ENCODE measurements at regions not wholly inside any gene's neighbourhood (a gene's known extent, or its start where the extent isn't known, plus 50 kb on each side); places are given as distances from the start of the nearest gene placed in this dataset.

- Histone ChIP-seq H3K4me1 (ENCODE audit: control insufficient read depth in 3 of 3, insufficient read depth in 2 of 3, low read depth in 1 of 3, low read length in 2 of 3) (no peaks in the 10 kb centered on the region), H3K27ac (ENCODE audit: low read depth in 1 of 3, low read length in 2 of 3) (no peak overlapping the region), H3K36me3 (ENCODE audit: control insufficient read depth in 3 of 3, insufficient read depth in 2 of 3, low read depth in 1 of 3, low read length in 3 of 3) (no peaks in the 10 kb centered on the region), H3K27me3 (ENCODE audit: control insufficient read depth in 3 of 3, insufficient read depth in 3 of 3, low read length in 3 of 3) (no peaks in the 10 kb centered on the region), H3K4me3 (ENCODE audit: low read depth in 1 of 3, low read length in 3 of 3) (no peak overlapping the region), H3K9me3 (ENCODE audit: control insufficient read depth in 2 of 2, insufficient read depth in 1 of 2, low read depth in 1 of 2, low read length in 1 of 2) (no peaks in the 10 kb centered on the region)
- DNase-seq (no peak), FAIRE-seq (no peak)
- WGBS, 3 donors, result 44 to 70% (median 66%) methylated on average over 6 of the region's 6 CpGs
Observed at GRCh38 chr20:41969656-41970055, 351.5 kb upstream of the CHD6 start.

DNA sequence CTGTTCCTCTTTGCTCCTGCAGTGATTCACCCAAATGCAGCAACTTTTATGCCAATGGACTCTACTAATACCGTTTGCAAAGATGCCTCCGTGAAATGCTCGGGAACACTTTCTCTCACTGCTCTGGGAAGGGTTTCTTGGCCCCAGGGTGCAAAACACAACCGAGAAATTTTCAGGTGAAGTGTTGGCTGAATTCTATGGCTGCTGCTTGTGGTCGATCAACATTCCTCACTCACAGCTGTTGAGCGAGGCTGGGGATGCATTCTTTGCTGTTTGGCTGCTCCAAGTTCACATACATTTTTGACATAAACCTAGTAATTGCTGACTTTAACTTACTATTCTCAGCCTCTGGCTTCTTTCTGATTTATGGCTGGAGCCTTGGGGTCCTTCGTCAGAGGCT is 342.0 kb upstream of the CHD6 start:
- Histone ChIP-seq H3K4me3 (ENCODE audit: low read depth in 1 of 3, low read length in 3 of 3) (no peak overlapping the region), H3K27me3 (ENCODE audit: control insufficient read depth in 3 of 3, insufficient read depth in 3 of 3, low read length in 3 of 3) (no peaks in the 10 kb centered on the region), H3K36me3 (ENCODE audit: control insufficient read depth in 3 of 3, insufficient read depth in 2 of 3, low read depth in 1 of 3, low read length in 3 of 3) (no peaks in the 10 kb centered on the region), H3K4me1 (ENCODE audit: control insufficient read depth in 3 of 3, insufficient read depth in 2 of 3, low read depth in 1 of 3, low read length in 2 of 3) (no peaks in the 10 kb centered on the region), H3K9me3 (ENCODE audit: control insufficient read depth in 2 of 2, insufficient read depth in 1 of 2, low read depth in 1 of 2, low read length in 1 of 2) (no peaks in the 10 kb centered on the region), H3K27ac (ENCODE audit: low read depth in 1 of 3, low read length in 2 of 3) (no peak overlapping the region)
- FAIRE-seq, result no peak
- 66 to 75% (median 70%) methylated on average over 7 of the region's 7 CpGs for WGBS, 3 donors
- DNase-seq, result no peak

DNA sequence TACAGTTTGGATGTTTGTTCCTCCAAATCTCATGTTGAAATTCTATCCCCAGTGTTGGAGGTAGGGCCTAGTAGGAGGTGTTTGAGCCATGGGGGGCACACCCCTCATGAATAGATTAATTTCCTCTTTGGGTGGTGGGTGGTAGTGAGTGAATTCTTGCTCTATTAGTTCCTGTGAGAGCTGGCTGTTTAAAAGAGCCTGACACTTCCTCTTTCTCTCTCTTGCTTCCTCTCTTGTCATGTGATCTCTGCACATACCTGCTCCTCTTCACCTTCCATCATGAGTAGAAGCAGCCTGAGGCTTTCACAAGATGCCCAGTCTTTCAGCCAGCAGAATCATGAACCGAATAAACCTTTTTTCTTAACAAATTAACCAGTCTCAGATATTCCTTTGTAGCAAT is 340.2 kb upstream of the CHD6 start:
- Histone ChIP-seq H3K36me3 (ENCODE audit: control insufficient read depth in 3 of 3, insufficient read depth in 2 of 3, low read depth in 1 of 3, low read length in 3 of 3) (no peaks in the 10 kb centered on the region), H3K27me3 (ENCODE audit: control insufficient read depth in 3 of 3, insufficient read depth in 3 of 3, low read length in 3 of 3) (no peaks in the 10 kb centered on the region), H3K27ac (ENCODE audit: low read depth in 1 of 3, low read length in 2 of 3) (no peak overlapping the region), H3K4me1 (ENCODE audit: control insufficient read depth in 3 of 3, insufficient read depth in 2 of 3, low read depth in 1 of 3, low read length in 2 of 3) (no peaks in the 10 kb centered on the region), H3K4me3 (ENCODE audit: low read depth in 1 of 3, low read length in 3 of 3) (no peak overlapping the region), H3K9me3 (ENCODE audit: control insufficient read depth in 2 of 2, insufficient read depth in 1 of 2, low read depth in 1 of 2, low read length in 1 of 2) (no peaks in the 10 kb centered on the region)
- WGBS, 3 donors, result 74 to 84% (median 79%) methylated on average over 1 of the region's 1 CpG
- DNase-seq, result no peak
- FAIRE-seq, result no peak

- DNase-seq (peak; percentile 14 to 27), FAIRE-seq (no peak)
- Histone ChIP-seq H3K9me3 (ENCODE audit: control insufficient read depth in 2 of 2, insufficient read depth in 1 of 2, low read depth in 1 of 2, low read length in 1 of 2) (no peaks in the 10 kb centered on the region), H3K4me3 (ENCODE audit: low read depth in 1 of 3, low read length in 3 of 3) (no peak overlapping the region), H3K27ac (ENCODE audit: low read depth in 1 of 3, low read length in 2 of 3) (no peak overlapping the region), H3K36me3 (ENCODE audit: control insufficient read depth in 3 of 3, insufficient read depth in 2 of 3, low read depth in 1 of 3, low read length in 3 of 3) (no peaks in the 10 kb centered on the region), H3K4me1 (ENCODE audit: control insufficient read depth in 3 of 3, insufficient read depth in 2 of 3, low read depth in 1 of 3, low read length in 2 of 3) (no peaks in the 10 kb centered on the region), H3K27me3 (ENCODE audit: control insufficient read depth in 3 of 3, insufficient read depth in 3 of 3, low read length in 3 of 3) (no peaks in the 10 kb centered on the region)
- WGBS, 3 donors, result 39 to 46% (median 44%) methylated on average over 6 of the region's 6 CpGs
Observed at GRCh38 chr20:41956338-41957074, 338.3 kb upstream of the CHD6 start.

GRCh38 chr20:41952166-41952565 is 334.0 kb upstream of the CHD6 start:
- Histone ChIP-seq H3K9me3 (ENCODE audit: control insufficient read depth in 2 of 2, insufficient read depth in 1 of 2, low read depth in 1 of 2, low read length in 1 of 2) (no peaks in the 10 kb centered on the region), H3K4me3 (ENCODE audit: low read depth in 1 of 3, low read length in 3 of 3) (no peak overlapping the region), H3K27me3 (ENCODE audit: control insufficient read depth in 3 of 3, insufficient read depth in 3 of 3, low read length in 3 of 3) (no peaks in the 10 kb centered on the region), H3K4me1 (ENCODE audit: control insufficient read depth in 3 of 3, insufficient read depth in 2 of 3, low read depth in 1 of 3, low read length in 2 of 3) (no peaks in the 10 kb centered on the region), H3K27ac (ENCODE audit: low read depth in 1 of 3, low read length in 2 of 3) (no peak overlapping the region), H3K36me3 (ENCODE audit: control insufficient read depth in 3 of 3, insufficient read depth in 2 of 3, low read depth in 1 of 3, low read length in 3 of 3) (no peaks in the 10 kb centered on the region)
- DNase-seq (no peak), FAIRE-seq (no peak)
- WGBS, 3 donors, result 73 to 89% (median 84%) methylated on average over 5 of the region's 5 CpGs

GRCh38 chr20:41951615-41952014 is 333.4 kb upstream of the CHD6 start:
- FAIRE-seq (no peak), DNase-seq (no peak)
- 36 to 59% (median 37%) methylated on average over 2 of the region's 2 CpGs for WGBS, 3 donors
- no peaks in the 10 kb centered on the region for H3K27me3 ChIP-seq (ENCODE audit: control insufficient read depth in 3 of 3, insufficient read depth in 3 of 3, low read length in 3 of 3)
- no peak overlapping the region for H3K27ac ChIP-seq (ENCODE audit: low read depth in 1 of 3, low read length in 2 of 3)
- H3K9me3 ChIP-seq (ENCODE audit: control insufficient read depth in 2 of 2, insufficient read depth in 1 of 2, low read depth in 1 of 2, low read length in 1 of 2), result no peaks in the 10 kb centered on the region
- H3K4me1 ChIP-seq (ENCODE audit: control insufficient read depth in 3 of 3, insufficient read depth in 2 of 3, low read depth in 1 of 3, low read length in 2 of 3), result no peaks in the 10 kb centered on the region
- H3K4me3 ChIP-seq (ENCODE audit: low read depth in 1 of 3, low read length in 3 of 3), result no peak overlapping the region
- no peaks in the 10 kb centered on the region for H3K36me3 ChIP-seq (ENCODE audit: control insufficient read depth in 3 of 3, insufficient read depth in 2 of 3, low read depth in 1 of 3, low read length in 3 of 3)

DNA sequence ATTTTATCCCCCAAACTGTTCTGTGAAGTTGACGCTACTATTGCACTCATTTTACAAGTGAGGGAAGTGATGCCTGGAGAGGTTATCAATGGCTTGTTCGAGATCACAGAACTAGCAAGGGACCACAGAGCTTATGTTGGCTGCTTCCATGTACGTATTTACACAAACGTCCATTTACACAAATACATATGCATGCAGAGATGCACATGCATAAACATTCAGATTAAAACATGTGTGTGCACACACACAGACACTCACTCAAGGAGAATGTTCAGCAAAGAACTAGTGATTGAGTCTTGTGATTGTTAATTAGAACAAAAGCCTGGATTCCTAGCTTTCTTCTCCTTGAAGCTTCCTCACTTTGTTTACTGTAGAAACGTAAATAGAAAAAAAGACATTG is 321.5 kb upstream of the CHD6 start:
- no peaks in the 10 kb centered on the region for H3K4me1 ChIP-seq (ENCODE audit: control insufficient read depth in 3 of 3, insufficient read depth in 2 of 3, low read depth in 1 of 3, low read length in 2 of 3)
- WGBS, 3 donors, result 58 to 65% (median 62%) methylated on average over 5 of the region's 5 CpGs
- FAIRE-seq (no peak), DNase-seq (no peak)
- no peak overlapping the region for H3K27ac ChIP-seq (ENCODE audit: low read depth in 1 of 3, low read length in 2 of 3)
- no peaks in the 10 kb centered on the region for H3K36me3 ChIP-seq (ENCODE audit: control insufficient read depth in 3 of 3, insufficient read depth in 2 of 3, low read depth in 1 of 3, low read length in 3 of 3)
- no peak overlapping the region for H3K4me3 ChIP-seq (ENCODE audit: low read depth in 1 of 3, low read length in 3 of 3)
- H3K9me3 ChIP-seq (ENCODE audit: control insufficient read depth in 2 of 2, insufficient read depth in 1 of 2, low read depth in 1 of 2, low read length in 1 of 2), result no peaks in the 10 kb centered on the region
- H3K27me3 ChIP-seq (ENCODE audit: control insufficient read depth in 3 of 3, insufficient read depth in 3 of 3, low read length in 3 of 3), result no peaks in the 10 kb centered on the region

- H3K9me3 ChIP-seq (ENCODE audit: control insufficient read depth in 2 of 2, insufficient read depth in 1 of 2, low read depth in 1 of 2, low read length in 1 of 2), result no peaks in the 10 kb centered on the region
- H3K27me3 ChIP-seq (ENCODE audit: control insufficient read depth in 3 of 3, insufficient read depth in 3 of 3, low read length in 3 of 3), result no peaks in the 10 kb centered on the region
- H3K4me3 ChIP-seq (ENCODE audit: low read depth in 1 of 3, low read length in 3 of 3), result no peak overlapping the region
- DNase-seq, result no peak
- no peaks in the 10 kb centered on the region for H3K4me1 ChIP-seq (ENCODE audit: control insufficient read depth in 3 of 3, insufficient read depth in 2 of 3, low read depth in 1 of 3, low read length in 2 of 3)
- 28 to 43% (median 41%) methylated on average over 2 of the region's 2 CpGs for WGBS, 3 donors
- FAIRE-seq, result no peak
- H3K27ac ChIP-seq (ENCODE audit: low read depth in 1 of 3, low read length in 2 of 3), result no peak overlapping the region
- H3K36me3 ChIP-seq (ENCODE audit: control insufficient read depth in 3 of 3, insufficient read depth in 2 of 3, low read depth in 1 of 3, low read length in 3 of 3), result no peaks in the 10 kb centered on the region
Observed at GRCh38 chr20:41938353-41938752, 320.2 kb upstream of the CHD6 start.

- no peaks in the 10 kb centered on the region for H3K4me1 ChIP-seq (ENCODE audit: control insufficient read depth in 3 of 3, insufficient read depth in 2 of 3, low read depth in 1 of 3, low read length in 2 of 3)
- H3K27ac ChIP-seq (ENCODE audit: low read depth in 1 of 3, low read length in 2 of 3), result no peak overlapping the region
- H3K4me3 ChIP-seq (ENCODE audit: low read depth in 1 of 3, low read length in 3 of 3), result no peak overlapping the region
- H3K36me3 ChIP-seq (ENCODE audit: control insufficient read depth in 3 of 3, insufficient read depth in 2 of 3, low read depth in 1 of 3, low read length in 3 of 3), result no peaks in the 10 kb centered on the region
- FAIRE-seq (no peak), DNase-seq (no peak)
- WGBS, 3 donors, result 45 to 76% (median 64%) methylated on average over 4 of the region's 4 CpGs
- no peaks in the 10 kb centered on the region for H3K9me3 ChIP-seq (ENCODE audit: control insufficient read depth in 2 of 2, insufficient read depth in 1 of 2, low read depth in 1 of 2, low read length in 1 of 2)
- H3K27me3 ChIP-seq (ENCODE audit: control insufficient read depth in 3 of 3, insufficient read depth in 3 of 3, low read length in 3 of 3), result no peaks in the 10 kb centered on the region
Observed at GRCh38 chr20:41935259-41935791, 317.1 kb upstream of the CHD6 start.

All from small intestine (tissue), 7 donors.